ENCODE measurements at regions not wholly inside any gene's neighbourhood (a gene's known extent, or its start where the extent isn't known, plus 50 kb on each side); places are given as distances from the start of the nearest gene placed in this dataset.

- DNase-seq (ENCODE audit: low read depth in 2 of 2), result no peak
Observed at GRCh38 chr12:47560415-47560814, 145.4 kb downstream of the RPAP3 start.

GRCh38 chr12:47558625-47559345 is 147.0 kb downstream of the RPAP3 start:
- no peak for DNase-seq (ENCODE audit: low read depth in 2 of 2)

- no peak for DNase-seq (ENCODE audit: low read depth in 2 of 2)
Observed at GRCh38 chr12:47557386-47557785, 148.4 kb downstream of the RPAP3 start.

- no peak for DNase-seq (ENCODE audit: low read depth in 2 of 2)
Observed at GRCh38 chr12:47556261-47557030, 149.4 kb downstream of the RPAP3 start.

- DNase-seq (ENCODE audit: low read depth in 2 of 2), result no peak
Observed at GRCh38 chr12:47554046-47554653, 151.7 kb downstream of the RPAP3 start.

- DNase-seq (ENCODE audit: low read depth in 2 of 2), result no peak
Observed at GRCh38 chr12:47553266-47553665, 152.6 kb downstream of the RPAP3 start.

GRCh38 chr12:47551426-47551851 is 154.4 kb downstream of the RPAP3 start:
- no peak for DNase-seq (ENCODE audit: low read depth in 2 of 2)

- DNase-seq (ENCODE audit: low read depth in 2 of 2), result no peak
Observed at GRCh38 chr12:47549258-47549657, 156.6 kb downstream of the RPAP3 start.

- no peak for DNase-seq (ENCODE audit: low read depth in 2 of 2)
Observed at GRCh38 chr12:47548401-47548800, 157.4 kb downstream of the RPAP3 start.

- DNase-seq (ENCODE audit: low read depth in 2 of 2), result no peak
Observed at GRCh38 chr12:47547077-47547476, 158.8 kb downstream of the RPAP3 start.

- no peak for DNase-seq (ENCODE audit: low read depth in 2 of 2)
Observed at GRCh38 chr12:47545938-47546609, 159.8 kb downstream of the RPAP3 start.

- DNase-seq (ENCODE audit: low read depth in 2 of 2), result no peak
Observed at GRCh38 chr12:47534695-47535094, 171.1 kb downstream of the RPAP3 start.

- no peak for DNase-seq (ENCODE audit: low read depth in 2 of 2)
Observed at GRCh38 chr12:47530050-47530449, 175.8 kb downstream of the RPAP3 start.

GRCh38 chr12:47527816-47528215 is 178.0 kb downstream of the RPAP3 start:
- no peak for DNase-seq (ENCODE audit: low read depth in 2 of 2)

- no peak for DNase-seq (ENCODE audit: low read depth in 2 of 2)
Observed at GRCh38 chr12:47520029-47520428, 185.8 kb downstream of the RPAP3 start.

GRCh38 chr12:47517122-47517521 is 188.7 kb downstream of the RPAP3 start:
- no peak for DNase-seq (ENCODE audit: low read depth in 2 of 2)

GRCh38 chr12:47509398-47509851 is 196.4 kb downstream of the RPAP3 start:
- DNase-seq (ENCODE audit: low read depth in 2 of 2), result no peak

GRCh38 chr12:47507221-47507620 is 198.6 kb downstream of the RPAP3 start:
- no peak for DNase-seq (ENCODE audit: low read depth in 2 of 2)

GRCh38 chr12:47504775-47505446 is 200.9 kb downstream of the RPAP3 start:
- DNase-seq (ENCODE audit: low read depth in 2 of 2), result no peak

- DNase-seq (ENCODE audit: low read depth in 2 of 2), result no peak
Observed at GRCh38 chr12:47493801-47494200, 212.0 kb downstream of the RPAP3 start.

- no peak for DNase-seq (ENCODE audit: low read depth in 2 of 2)
Observed at GRCh38 chr12:47491516-47492305, 214.1 kb downstream of the RPAP3 start.
